ENCODE measurements at regions not wholly inside any gene's neighbourhood (a gene's known extent, or its start where the extent isn't known, plus 50 kb on each side); places are given as distances from the start of the nearest gene placed in this dataset.

DNA sequence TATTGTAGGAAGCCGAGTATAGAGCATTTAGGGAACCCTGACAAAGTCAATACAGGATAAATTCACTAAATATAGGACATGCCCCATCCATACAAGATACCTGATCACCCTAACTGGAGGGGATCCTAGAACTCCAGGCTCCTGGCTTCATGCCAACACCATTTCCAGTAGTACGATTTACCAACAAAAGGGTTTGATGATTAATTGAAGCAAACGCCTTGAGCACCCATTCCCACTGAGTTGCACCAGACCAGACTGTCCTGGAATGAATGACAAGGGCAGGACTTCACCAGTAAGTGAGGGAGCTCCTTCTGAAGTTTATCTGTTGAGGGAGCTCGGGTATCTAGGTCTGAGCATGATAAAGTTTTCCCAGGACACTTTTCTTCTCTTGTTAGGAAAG lies 327.2 kb upstream of the MSX2 start:
- Histone ChIP-seq H3K4me1 (ENCODE audit: insufficient read depth, low read length) (no peaks in the 10 kb centered on the region), H3K9ac (ENCODE audit: low read depth, low read length) (no peak overlapping the region), H3K36me3 (ENCODE audit: insufficient read depth, low read length) (no peaks in the 10 kb centered on the region), H3K9me3 (ENCODE audit: control insufficient read depth, insufficient read depth, low read length) (no peaks in the 10 kb centered on the region)

- Histone ChIP-seq H3K9ac (ENCODE audit: low read depth, low read length) (no peak overlapping the region), H3K36me3 (ENCODE audit: insufficient read depth, low read length) (no peaks in the 10 kb centered on the region), H3K9me3 (ENCODE audit: control insufficient read depth, insufficient read depth, low read length) (no peaks in the 10 kb centered on the region), H3K4me1 (ENCODE audit: insufficient read depth, low read length) (no peaks in the 10 kb centered on the region)
Measured at GRCh38 chr5:174398171-174398570, 326.2 kb upstream of the MSX2 start.

DNA sequence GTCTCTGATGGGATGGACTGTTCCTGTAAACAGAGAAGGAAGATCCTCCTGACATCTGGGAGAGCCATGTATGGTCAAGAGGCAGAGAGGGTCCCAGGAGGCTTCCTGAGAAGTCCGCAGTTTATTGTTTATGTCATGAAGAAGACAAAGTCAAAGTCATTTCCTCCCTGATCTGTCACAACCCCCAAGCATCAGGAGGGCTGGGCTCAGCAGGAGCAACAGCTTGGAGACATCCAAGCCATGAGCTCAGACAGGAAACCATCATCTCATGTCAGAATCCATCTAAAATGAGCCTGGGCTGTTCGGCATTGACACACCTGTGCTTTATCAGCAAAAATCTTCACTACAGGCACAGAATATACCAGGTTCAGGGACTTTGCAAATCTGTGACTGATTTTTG lies 325.0 kb upstream of the MSX2 start:
- Histone ChIP-seq H3K9me3 (ENCODE audit: control insufficient read depth, insufficient read depth, low read length) (no peaks in the 10 kb centered on the region), H3K36me3 (ENCODE audit: insufficient read depth, low read length) (no peaks in the 10 kb centered on the region), H3K4me1 (ENCODE audit: insufficient read depth, low read length) (no peaks in the 10 kb centered on the region), H3K9ac (ENCODE audit: low read depth, low read length) (no peak overlapping the region)

- no peaks in the 10 kb centered on the region for H3K36me3 ChIP-seq (ENCODE audit: insufficient read depth, low read length)
- no peaks in the 10 kb centered on the region for H3K9me3 ChIP-seq (ENCODE audit: control insufficient read depth, insufficient read depth, low read length)
- H3K9ac ChIP-seq (ENCODE audit: low read depth, low read length) = no peak overlapping the region
- H3K4me1 ChIP-seq (ENCODE audit: insufficient read depth, low read length) = no peaks in the 10 kb centered on the region
Measured at GRCh38 chr5:174400461-174400860, 323.9 kb upstream of the MSX2 start.

DNA sequence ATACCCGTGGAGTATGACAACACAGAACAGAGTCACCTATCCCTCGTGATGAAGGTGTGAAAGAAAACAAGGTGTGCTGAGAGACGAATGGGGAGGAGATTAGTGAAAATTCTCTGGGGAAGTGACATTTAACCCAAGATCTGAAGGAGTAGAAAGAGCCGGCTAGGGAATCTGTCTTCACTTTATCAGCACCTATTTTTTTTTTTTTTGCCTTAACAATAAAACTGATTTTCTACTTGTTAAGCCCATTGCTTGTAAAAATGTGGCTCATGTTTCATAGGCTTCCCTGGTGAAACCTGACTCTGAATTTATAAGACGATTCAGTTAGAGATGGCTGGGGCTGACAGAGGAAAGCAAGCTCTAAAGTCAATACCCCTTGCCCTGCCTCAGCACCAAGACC lies 322.6 kb upstream of the MSX2 start:
- no peaks in the 10 kb centered on the region for H3K9me3 ChIP-seq (ENCODE audit: control insufficient read depth, insufficient read depth, low read length)
- no peak overlapping the region for H3K9ac ChIP-seq (ENCODE audit: low read depth, low read length)
- no peaks in the 10 kb centered on the region for H3K36me3 ChIP-seq (ENCODE audit: insufficient read depth, low read length)
- no peaks in the 10 kb centered on the region for H3K4me1 ChIP-seq (ENCODE audit: insufficient read depth, low read length)

GRCh38 chr5:174402222-174402812 lies 322.1 kb upstream of the MSX2 start:
- Histone ChIP-seq H3K4me1 (ENCODE audit: insufficient read depth, low read length) (no peaks in the 10 kb centered on the region), H3K9me3 (ENCODE audit: control insufficient read depth, insufficient read depth, low read length) (no peaks in the 10 kb centered on the region), H3K9ac (ENCODE audit: low read depth, low read length) (no peak overlapping the region), H3K36me3 (ENCODE audit: insufficient read depth, low read length) (no peaks in the 10 kb centered on the region)

GRCh38 chr5:174404848-174405247 lies 319.5 kb upstream of the MSX2 start:
- H3K9me3 ChIP-seq (ENCODE audit: control insufficient read depth, insufficient read depth, low read length) = no peaks in the 10 kb centered on the region
- no peaks in the 10 kb centered on the region for H3K36me3 ChIP-seq (ENCODE audit: insufficient read depth, low read length)
- H3K4me1 ChIP-seq (ENCODE audit: insufficient read depth, low read length) = no peaks in the 10 kb centered on the region
- H3K9ac ChIP-seq (ENCODE audit: low read depth, low read length) = no peak overlapping the region

DNA sequence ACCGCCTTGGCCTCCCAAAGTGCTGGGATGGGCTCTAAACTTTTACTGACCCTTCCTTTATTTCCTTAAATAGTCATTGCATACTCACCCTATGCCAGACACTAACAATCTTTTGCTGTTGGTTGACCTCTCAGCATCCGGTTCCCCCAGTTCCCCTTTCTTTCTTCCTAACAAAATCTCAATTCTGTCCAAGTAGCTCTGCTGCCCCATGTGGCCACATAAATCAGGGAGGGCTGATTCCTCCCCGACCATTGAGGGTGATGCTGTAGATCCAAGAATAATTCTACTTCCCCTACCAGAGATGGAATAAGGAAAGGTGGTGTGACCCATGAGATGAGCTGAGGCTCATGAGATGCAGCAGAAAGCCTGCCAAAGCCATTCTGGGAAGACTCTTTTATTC lies 315.3 kb upstream of the MSX2 start:
- H3K9ac ChIP-seq (ENCODE audit: low read depth, low read length) = no peak overlapping the region
- no peaks in the 10 kb centered on the region; the same call in 1 of the 2 replicates for H3K4me1 ChIP-seq (ENCODE audit: insufficient read depth, low read length)
- H3K9me3 ChIP-seq (ENCODE audit: control insufficient read depth, insufficient read depth, low read length) = no peaks in the 10 kb centered on the region
- H3K36me3 ChIP-seq (ENCODE audit: insufficient read depth, low read length) = no peaks in the 10 kb centered on the region

- Histone ChIP-seq H3K36me3 (ENCODE audit: insufficient read depth, low read length) (no peaks in the 10 kb centered on the region), H3K9me3 (ENCODE audit: control insufficient read depth, insufficient read depth, low read length) (no peaks in the 10 kb centered on the region), H3K4me1 (ENCODE audit: insufficient read depth, low read length) (no peaks in the 10 kb centered on the region; the same call in 1 of the 2 replicates), H3K9ac (ENCODE audit: low read depth, low read length) (no peak overlapping the region)
Measured at GRCh38 chr5:174409971-174410370, 314.4 kb upstream of the MSX2 start.

- Histone ChIP-seq H3K9ac (ENCODE audit: low read depth, low read length) (no peak overlapping the region), H3K36me3 (ENCODE audit: insufficient read depth, low read length) (no peaks in the 10 kb centered on the region)
Measured at GRCh38 chr5:174410716-174411478, 313.5 kb upstream of the MSX2 start.

DNA sequence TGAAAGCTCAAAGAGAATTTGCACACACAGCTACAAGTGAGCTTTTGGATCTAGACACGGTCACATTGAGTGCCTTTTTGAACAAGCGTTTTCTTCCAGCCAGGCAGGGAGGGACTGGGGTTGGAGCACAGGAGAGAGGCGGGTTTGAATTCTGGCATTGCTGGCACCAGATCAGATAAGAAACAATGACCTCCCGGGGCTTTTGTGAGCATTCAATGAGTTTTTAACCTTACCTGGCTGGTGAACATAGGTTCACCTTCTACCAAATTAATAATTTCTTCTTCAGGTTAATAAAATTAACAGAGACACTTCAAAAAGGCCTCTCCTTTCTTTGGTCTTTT lies 312.9 kb upstream of the MSX2 start:
- no peaks in the 10 kb centered on the region; the same call in 1 of the 2 replicates for H3K4me1 ChIP-seq (ENCODE audit: insufficient read depth, low read length)
- H3K9ac ChIP-seq (ENCODE audit: low read depth, low read length) = no peak overlapping the region
- H3K36me3 ChIP-seq (ENCODE audit: insufficient read depth, low read length) = no peaks in the 10 kb centered on the region
- no peaks in the 10 kb centered on the region for H3K9me3 ChIP-seq (ENCODE audit: control insufficient read depth, insufficient read depth, low read length)

More at GRCh38 chr5:174410716-174411478, 313.5 kb upstream of the MSX2 start:
- H3K4me1 ChIP-seq (ENCODE audit: insufficient read depth, low read length) = no peaks in the 10 kb centered on the region; the same call in 1 of the 2 replicates
- no peaks in the 10 kb centered on the region for H3K9me3 ChIP-seq (ENCODE audit: control insufficient read depth, insufficient read depth, low read length)

- Histone ChIP-seq H3K4me1 (ENCODE audit: insufficient read depth, low read length) (no peaks in the 10 kb centered on the region; the same call in 1 of the 2 replicates), H3K36me3 (ENCODE audit: insufficient read depth, low read length) (no peaks in the 10 kb centered on the region), H3K9me3 (ENCODE audit: control insufficient read depth, insufficient read depth, low read length) (no peaks in the 10 kb centered on the region), H3K9ac (ENCODE audit: low read depth, low read length) (no peak overlapping the region)
Measured at GRCh38 chr5:174412374-174412773, 312.0 kb upstream of the MSX2 start.

GRCh38 chr5:174412941-174413340 lies 311.4 kb upstream of the MSX2 start:
- no peaks in the 10 kb centered on the region for H3K36me3 ChIP-seq (ENCODE audit: insufficient read depth, low read length)
- H3K9ac ChIP-seq (ENCODE audit: low read depth, low read length) = no peak overlapping the region
- H3K4me1 ChIP-seq (ENCODE audit: insufficient read depth, low read length) = no peaks in the 10 kb centered on the region; the same call in 1 of the 2 replicates
- H3K9me3 ChIP-seq (ENCODE audit: control insufficient read depth, insufficient read depth, low read length) = no peaks in the 10 kb centered on the region

- no peaks in the 10 kb centered on the region; the same call in 1 of the 2 replicates for H3K4me1 ChIP-seq (ENCODE audit: insufficient read depth, low read length)
Measured at GRCh38 chr5:174413567-174414314, 310.6 kb upstream of the MSX2 start.

GRCh38 chr5:174414315-174414710 lies 310.1 kb upstream of the MSX2 start:
- Histone ChIP-seq H3K9me3 (ENCODE audit: control insufficient read depth, insufficient read depth, low read length) (no peaks in the 10 kb centered on the region), H3K9ac (ENCODE audit: low read depth, low read length) (no peak overlapping the region), H3K4me1 (ENCODE audit: insufficient read depth, low read length) (no peaks in the 10 kb centered on the region; the same call in 1 of the 2 replicates), H3K36me3 (ENCODE audit: insufficient read depth, low read length) (no peaks in the 10 kb centered on the region)

More at GRCh38 chr5:174413567-174414314, 310.6 kb upstream of the MSX2 start:
- Histone ChIP-seq H3K9me3 (ENCODE audit: control insufficient read depth, insufficient read depth, low read length) (no peaks in the 10 kb centered on the region), H3K9ac (ENCODE audit: low read depth, low read length) (no peak overlapping the region), H3K36me3 (ENCODE audit: insufficient read depth, low read length) (no peaks in the 10 kb centered on the region)

All from ES-I3 (cell line).